GM10248 (cell line): ENCODE measurements at regions not wholly inside any gene's neighbourhood (a gene's known extent, or its start where the extent isn't known, plus 50 kb on each side); places are given as distances from the start of the nearest gene placed in this dataset.

ENCODE experiments used
- CTCF ChIA-PET: fragments of 300-600 bp; sonication (Branson Sonifier 250); formaldehyde crosslinking; extraction: SDS; loops from one replicate; lab custom pipeline; 2021; ENCODE audit warnings: antibody characterized with exemption; lab: Yijun Ruan, JAX
- POLR2A ChIA-PET: fragments of 350-650 bp; sonication (Branson Sonifier 250); formaldehyde crosslinking; extraction: SDS; loops from one replicate; lab custom pipeline; 2020; ENCODE audit warnings: antibody characterized with exemption; lab: Yijun Ruan, JAX
- DNase-seq: peaks from one replicate; pipeline ENCODE4 v3.0.0; 2012; ENCODE audit errors: extremely low spot score
- TF ChIP-seq, protein P1 (sequence below): IDR thresholded peaks from 2 replicates; pipeline ENCODE4 v1.5.1; 2012; ENCODE audit warnings: mild to moderate bottlenecking, low read depth; ENCODE audit errors: extremely low read depth, missing control alignments, control extremely low read depth

DNA sequence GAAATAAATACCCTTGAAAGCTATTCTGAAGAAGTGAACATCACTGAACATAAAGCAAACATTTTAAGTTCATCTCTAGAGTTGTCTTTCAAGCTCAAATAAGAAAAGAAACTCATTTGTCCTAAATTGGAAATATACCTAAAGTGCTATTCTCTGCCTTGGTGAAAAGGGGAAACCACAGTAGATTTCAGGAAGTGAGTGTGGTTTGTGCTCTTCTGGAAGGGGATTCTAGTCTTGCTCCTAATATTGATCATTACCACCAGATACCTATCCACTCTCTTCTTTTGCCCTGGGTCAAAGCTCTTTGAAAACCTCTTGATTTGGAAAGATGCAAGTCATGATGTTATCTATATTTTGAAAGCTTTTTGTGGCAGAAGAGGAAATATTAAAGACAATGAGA lies 798.1 kb downstream of the ADGRL2 start:
- CTCF ChIA-PET, result interaction anchor here (0.8 to 2.1 kb wide), 2 partner anchors 12 to 350 kb away, joined by 3 to 5 read pairs; no protein-coding TSS in a partner anchor
- POLR2A ChIA-PET, result no interaction called here
- TF ChIP-seq, protein P1, sequence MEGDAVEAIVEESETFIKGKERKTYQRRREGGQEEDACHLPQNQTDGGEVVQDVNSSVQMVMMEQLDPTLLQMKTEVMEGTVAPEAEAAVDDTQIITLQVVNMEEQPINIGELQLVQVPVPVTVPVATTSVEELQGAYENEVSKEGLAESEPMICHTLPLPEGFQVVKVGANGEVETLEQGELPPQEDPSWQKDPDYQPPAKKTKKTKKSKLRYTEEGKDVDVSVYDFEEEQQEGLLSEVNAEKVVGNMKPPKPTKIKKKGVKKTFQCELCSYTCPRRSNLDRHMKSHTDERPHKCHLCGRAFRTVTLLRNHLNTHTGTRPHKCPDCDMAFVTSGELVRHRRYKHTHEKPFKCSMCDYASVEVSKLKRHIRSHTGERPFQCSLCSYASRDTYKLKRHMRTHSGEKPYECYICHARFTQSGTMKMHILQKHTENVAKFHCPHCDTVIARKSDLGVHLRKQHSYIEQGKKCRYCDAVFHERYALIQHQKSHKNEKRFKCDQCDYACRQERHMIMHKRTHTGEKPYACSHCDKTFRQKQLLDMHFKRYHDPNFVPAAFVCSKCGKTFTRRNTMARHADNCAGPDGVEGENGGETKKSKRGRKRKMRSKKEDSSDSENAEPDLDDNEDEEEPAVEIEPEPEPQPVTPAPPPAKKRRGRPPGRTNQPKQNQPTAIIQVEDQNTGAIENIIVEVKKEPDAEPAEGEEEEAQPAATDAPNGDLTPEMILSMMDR, result no peak
- no peak for DNase-seq

DNA sequence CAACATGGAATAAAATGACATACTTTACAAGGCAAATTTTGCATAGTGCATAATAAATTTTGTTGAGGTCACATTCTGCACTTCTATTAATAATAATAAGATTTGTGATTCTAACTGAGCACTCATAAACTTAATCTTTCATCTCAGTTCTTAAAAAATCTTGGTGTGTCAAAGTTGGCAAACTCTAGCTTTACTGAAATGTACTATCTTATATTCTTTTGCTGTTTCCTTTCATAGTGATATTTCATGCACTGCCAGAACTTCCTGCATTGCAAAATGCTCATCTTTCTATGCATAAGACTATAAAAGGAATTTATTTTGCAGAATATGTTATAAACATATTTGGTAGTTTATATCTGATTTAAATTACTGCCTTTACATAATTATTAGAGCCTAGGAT lies 797.6 kb downstream of the ADGRL2 start:
- ChIA-PET CTCF (interaction anchor here (0.7 to 2.1 kb wide), 3 partner anchors 13 to 349 kb away, joined by 3 to 5 read pairs (median 3); no protein-coding TSS in a partner anchor), POLR2A (no interaction called here)
- no peak for DNase-seq
- TF ChIP-seq, protein P1, result no peak

DNA sequence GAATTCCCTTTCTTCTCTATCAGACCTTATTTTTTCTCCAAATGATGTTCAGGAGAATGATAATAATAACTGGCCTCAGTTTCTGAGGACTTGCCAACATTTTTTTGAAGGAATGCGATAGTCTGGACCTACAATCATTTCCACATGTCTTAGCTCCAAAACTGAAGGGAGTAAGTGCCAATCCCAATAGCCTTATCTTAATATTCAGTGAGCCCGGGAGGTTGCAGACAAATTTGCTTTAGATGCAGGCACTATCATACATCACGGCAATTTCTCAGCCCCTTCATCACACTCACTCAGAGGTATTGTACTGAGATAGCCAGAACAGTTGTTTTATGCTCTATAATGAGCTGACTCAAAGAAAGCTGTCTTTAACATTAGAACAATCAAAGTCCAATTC lies 796.9 kb downstream of the ADGRL2 start:
- TF ChIP-seq, protein P1, result no peak
- no peak for DNase-seq
- CTCF ChIA-PET, result interaction anchor here (0.7 to 2.1 kb wide), 2 partner anchors 13 to 32 kb away, joined by 3 to 5 read pairs; no protein-coding TSS in a partner anchor
- POLR2A ChIA-PET, result no interaction called here

DNA sequence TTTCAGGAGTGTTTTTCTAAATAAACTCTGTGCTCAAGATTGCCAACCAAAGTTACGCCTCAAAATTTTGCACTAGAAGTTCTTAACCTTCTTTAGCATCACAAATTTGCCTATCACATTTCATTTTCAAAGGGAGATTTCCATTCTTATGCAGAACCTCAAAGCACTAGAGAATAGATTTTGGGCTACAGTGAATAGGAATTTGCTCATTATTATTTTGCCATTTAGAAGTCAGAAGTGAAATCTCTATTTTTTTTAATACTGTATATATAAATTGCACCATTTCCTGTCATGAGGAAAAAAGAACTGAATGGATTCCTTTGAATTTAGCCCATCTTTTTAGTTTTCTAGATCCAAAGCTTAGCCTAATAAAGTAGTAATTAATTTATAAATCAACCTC lies 796.4 kb downstream of the ADGRL2 start:
- ChIA-PET POLR2A (no interaction called here), CTCF (no interaction called here)
- TF ChIP-seq, protein P1, result no peak
- no peak for DNase-seq

DNA sequence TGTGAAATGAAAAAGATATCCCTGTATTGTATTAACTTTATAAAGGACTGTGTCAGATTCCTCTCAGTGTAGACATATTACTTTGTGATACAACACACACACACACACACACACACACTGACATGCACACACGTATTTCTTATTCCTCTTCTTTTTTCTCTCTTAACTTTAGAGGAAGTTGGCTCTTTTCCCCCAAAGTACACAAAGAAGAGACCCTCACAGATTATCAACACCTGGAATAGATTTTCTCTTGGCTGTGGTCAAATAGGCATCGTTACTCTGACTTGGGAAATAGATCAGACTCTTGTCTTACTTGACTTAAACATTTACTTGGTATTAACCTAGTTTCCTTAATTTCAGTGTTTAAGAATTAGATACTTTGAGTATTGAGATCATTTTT lies 792.8 kb downstream of the ADGRL2 start:
- TF ChIP-seq, protein P1, result no peak
- ChIA-PET CTCF (interaction anchor here (1.1 kb wide), 1 partner anchor 20 kb away, joined by 3 read pairs; no protein-coding TSS in a partner anchor), POLR2A (no interaction called here)
- no peak for DNase-seq

DNA sequence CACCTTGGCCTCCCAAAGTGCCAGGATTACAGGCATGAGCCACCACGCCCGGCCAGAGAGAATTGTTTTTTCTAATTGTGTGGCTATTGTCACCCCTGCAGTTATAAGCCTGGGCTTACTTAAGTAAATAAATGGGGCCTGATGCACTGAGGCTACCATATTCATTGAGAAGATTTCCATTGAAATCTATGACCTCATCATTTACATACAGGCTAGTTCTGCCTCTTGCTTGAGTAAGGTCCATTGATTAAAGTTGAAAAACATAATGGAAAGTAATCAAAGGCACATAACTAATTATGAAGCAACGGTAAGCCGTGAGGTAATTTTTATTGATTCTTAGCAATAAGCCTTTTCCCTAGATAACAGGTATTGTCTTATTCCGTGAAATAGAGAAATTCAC lies 788.9 kb downstream of the ADGRL2 start:
- TF ChIP-seq, protein P1, result no peak
- ChIA-PET POLR2A (no interaction called here), CTCF (no interaction called here)
- no peak for DNase-seq
